Tibial nerve (tissue), 4 donors: ENCODE measurements at regions not wholly inside any gene's neighbourhood (a gene's known extent, or its start where the extent isn't known, plus 50 kb on each side); places are given as distances from the start of the nearest gene placed in this dataset.

Source experiments
- DNase-seq, 2 donors: peaks; one replicate each; pipeline ENCODE4 v3.0.0-alpha.2; 2019; ENCODE audit warnings: low spot score in 2 of 2
- H3K27ac ChIP-seq, 4 donors: fragments of 200-600 bp; sonication (generic) in 3 of 4; one replicate each; pipeline ENCODE4 v1.5.1; 2017 to 2019; ENCODE audit warnings: mild to moderate bottlenecking in 1 of 4
- H3K27me3 ChIP-seq, 2 donors: fragments of 200-600 bp; sonication (generic) in 1 of 2; one replicate each; pipeline versions ENCODE4 v1.5.1 to v1.6.0; 2017 to 2019
- H3K36me3 ChIP-seq, 3 donors: fragments of 200-600 bp; sonication (generic); one replicate each; pipeline ENCODE4 v1.5.1; 2018 to 2019
- H3K4me1 ChIP-seq, 4 donors: fragments of 200-600 bp; sonication (generic) in 3 of 4; one replicate each; pipeline ENCODE4 v1.5.1; 2017 to 2019
- H3K4me3 ChIP-seq, 4 donors: fragments of 200-600 bp; sonication (generic) in 3 of 4; one replicate each; pipeline ENCODE4 v1.5.1; 2017 to 2019; ENCODE audit warnings: mild to moderate bottlenecking in 1 of 4, moderate library complexity in 1 of 4
- H3K9me3 ChIP-seq, 4 donors: fragments of 200-600 bp; sonication (generic) in 3 of 4; one replicate each; pipeline ENCODE4 v1.5.1; 2017 to 2019
- EP300 ChIP-seq, 2 donors: sonication (generic); formaldehyde crosslinking; IDR thresholded peaks; one replicate each; pipeline ENCODE4 v1.6.1; 2017; ENCODE audit warnings: antibody characterized with exemption in 2 of 2, mild to moderate bottlenecking in 1 of 2
- POLR2A ChIP-seq, 2 donors: fragments of 450-650 bp; IDR thresholded peaks; one replicate each; pipeline ENCODE4 v1.6.1; 2017; ENCODE audit warnings: antibody characterized with exemption in 2 of 2, mild to moderate bottlenecking in 2 of 2, moderate library complexity in 2 of 2
- WGBS, 2 donors: methylation state at CpG; one replicate each; pipeline ENCODE4 v1.1.5; 2018; 5-methylcytosine and 5-hydroxymethylcytosine counted together
- TF ChIP-seq, protein P1 (sequence below), 5 experiments: fragments of 200-600 bp in 3 of 5; fragments of 450-650 bp in 2 of 5; sonication (generic) in 3 of 5; IDR thresholded peaks; one replicate each; pipeline ENCODE4 v1.5.1; 2016 to 2019; ENCODE audit warnings: antibody characterized with exemption in 5 of 5, mild to moderate bottlenecking in 3 of 5, moderate library complexity in 2 of 5

DNA sequence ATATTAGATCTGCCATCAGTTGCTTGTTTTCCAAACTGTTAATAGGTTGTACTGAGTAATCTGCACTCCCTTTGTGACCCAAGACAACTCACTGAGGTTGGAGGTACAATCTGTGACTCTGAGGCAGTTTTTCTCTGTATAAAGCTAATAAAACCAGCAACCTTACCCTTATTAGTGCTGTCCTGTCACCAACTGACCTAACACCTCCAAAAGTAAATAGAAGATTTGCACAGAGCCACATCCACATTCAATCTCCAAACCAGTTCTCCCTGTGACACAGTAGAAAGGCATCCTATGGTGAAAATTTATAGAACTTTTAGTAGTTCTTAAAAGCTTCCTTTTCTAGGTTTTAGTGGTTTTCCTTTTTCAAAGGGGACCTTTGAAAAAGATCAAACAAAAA is 140.4 kb upstream of the ADGRL2 start:
- Histone ChIP-seq H3K4me1 (no peaks in the 10 kb centered on the region), H3K36me3 (no peaks in the 10 kb centered on the region), H3K27me3 (no peaks in the 10 kb centered on the region), H3K4me3 (no peak overlapping the region), H3K27ac (no peak overlapping the region), H3K9me3 (no peaks in the 10 kb centered on the region)
- no peak for DNase-seq
- TF ChIP-seq, protein P1, sequence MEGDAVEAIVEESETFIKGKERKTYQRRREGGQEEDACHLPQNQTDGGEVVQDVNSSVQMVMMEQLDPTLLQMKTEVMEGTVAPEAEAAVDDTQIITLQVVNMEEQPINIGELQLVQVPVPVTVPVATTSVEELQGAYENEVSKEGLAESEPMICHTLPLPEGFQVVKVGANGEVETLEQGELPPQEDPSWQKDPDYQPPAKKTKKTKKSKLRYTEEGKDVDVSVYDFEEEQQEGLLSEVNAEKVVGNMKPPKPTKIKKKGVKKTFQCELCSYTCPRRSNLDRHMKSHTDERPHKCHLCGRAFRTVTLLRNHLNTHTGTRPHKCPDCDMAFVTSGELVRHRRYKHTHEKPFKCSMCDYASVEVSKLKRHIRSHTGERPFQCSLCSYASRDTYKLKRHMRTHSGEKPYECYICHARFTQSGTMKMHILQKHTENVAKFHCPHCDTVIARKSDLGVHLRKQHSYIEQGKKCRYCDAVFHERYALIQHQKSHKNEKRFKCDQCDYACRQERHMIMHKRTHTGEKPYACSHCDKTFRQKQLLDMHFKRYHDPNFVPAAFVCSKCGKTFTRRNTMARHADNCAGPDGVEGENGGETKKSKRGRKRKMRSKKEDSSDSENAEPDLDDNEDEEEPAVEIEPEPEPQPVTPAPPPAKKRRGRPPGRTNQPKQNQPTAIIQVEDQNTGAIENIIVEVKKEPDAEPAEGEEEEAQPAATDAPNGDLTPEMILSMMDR (IDR thresholded peaks at IDR 0.05) = no peak
- no peak for TF ChIP-seq EP300 (IDR thresholded peaks at IDR 0.05)

DNA sequence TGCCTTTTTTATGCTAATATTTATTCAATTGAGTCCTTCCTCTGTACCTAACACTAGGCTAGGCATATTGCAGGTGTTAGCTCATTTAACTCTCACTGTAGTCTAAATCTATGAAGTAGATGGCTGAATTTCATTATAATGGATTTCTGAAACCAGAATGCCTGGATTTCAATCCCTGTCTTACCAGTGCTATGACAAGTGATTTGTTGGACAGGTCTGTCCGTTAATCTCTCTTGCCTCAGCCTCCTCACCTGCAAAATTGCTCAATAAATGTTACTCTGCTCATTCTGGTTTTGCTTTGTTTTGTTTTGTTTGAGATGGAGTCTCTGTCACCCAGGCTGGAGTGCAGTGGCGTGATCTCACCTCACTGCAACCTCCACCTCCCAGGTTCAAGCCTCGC is 146.1 kb upstream of the ADGRL2 start:
- Histone ChIP-seq H3K4me1 (peaks cover 0 to 3% (median 0%) of the 10 kb centered on the region in 4 donors), H3K27ac (no peak overlapping the region), H3K27me3 (no peaks in the 10 kb centered on the region), H3K9me3 (no peaks in the 10 kb centered on the region), H3K4me3 (no peak overlapping the region), H3K36me3 (no peaks in the 10 kb centered on the region)
- 88 to 92% methylated on average over 3 of the region's 3 CpGs for WGBS, 2 donors
- no peak for DNase-seq
- TF ChIP-seq EP300 (IDR thresholded peaks at IDR 0.05) (no peak), POLR2A (IDR thresholded peaks at IDR 0.05) (no peak)
- TF ChIP-seq, protein P1 (IDR thresholded peaks at IDR 0.05) = no peak

DNA sequence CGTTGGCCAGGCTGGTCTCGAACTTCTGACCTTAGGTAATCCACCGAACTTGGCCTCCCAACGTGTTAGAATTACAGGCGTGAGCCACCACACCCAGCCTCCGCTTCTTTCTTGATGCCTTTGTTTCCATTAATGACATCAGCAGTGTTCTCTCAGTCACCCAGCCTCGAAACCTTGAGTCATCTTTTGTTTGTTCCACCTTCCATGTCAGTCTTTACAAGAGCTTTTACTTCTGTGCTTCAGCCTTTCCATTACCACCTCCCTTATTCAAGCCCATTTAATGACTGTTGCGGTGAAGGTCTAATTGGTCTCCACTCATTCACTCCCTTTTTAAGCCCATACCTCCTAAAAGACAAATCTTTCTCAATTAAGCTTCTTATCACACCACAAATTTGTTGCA is 146.6 kb upstream of the ADGRL2 start:
- Histone ChIP-seq H3K27ac (no peak overlapping the region), H3K27me3 (no peaks in the 10 kb centered on the region), H3K4me1 (peaks cover 0 to 3% (median 0%) of the 10 kb centered on the region in 4 donors), H3K36me3 (no peaks in the 10 kb centered on the region), H3K4me3 (no peak overlapping the region), H3K9me3 (no peaks in the 10 kb centered on the region)
- 77 to 92% methylated on average over 7 to 8 of the region's 8 CpGs for WGBS, 2 donors
- no peak for DNase-seq
- TF ChIP-seq, protein P1 (IDR thresholded peaks at IDR 0.05) = no peak
- TF ChIP-seq POLR2A (IDR thresholded peaks at IDR 0.05) (no peak), EP300 (IDR thresholded peaks at IDR 0.05) (no peak)

DNA sequence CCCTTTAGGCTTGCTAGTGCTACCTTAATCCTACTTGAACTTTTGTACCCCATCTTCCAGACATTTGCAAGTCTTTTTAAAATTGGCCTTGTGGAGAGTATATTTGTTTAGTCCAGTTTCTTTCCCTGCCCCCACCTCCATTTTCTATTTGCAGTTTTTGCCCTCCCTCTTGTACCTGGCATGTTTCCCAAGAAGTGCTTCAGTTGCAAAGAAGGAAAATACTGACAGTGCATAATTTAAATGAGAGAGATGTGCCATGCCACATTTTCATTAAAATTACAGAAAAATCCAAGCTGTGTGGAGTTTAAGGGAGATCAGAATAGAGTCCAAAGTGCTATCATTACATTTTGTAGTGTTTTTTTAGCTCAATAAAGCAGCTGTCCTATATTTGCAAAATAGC is 150.0 kb upstream of the ADGRL2 start:
- H3K36me3 ChIP-seq = no peaks in the 10 kb centered on the region
- peaks cover 0 to 3% (median 0%) of the 10 kb centered on the region in 4 donors for H3K4me1 ChIP-seq
- H3K9me3 ChIP-seq = no peaks in the 10 kb centered on the region
- DNase-seq = no peak
- H3K27me3 ChIP-seq = no peaks in the 10 kb centered on the region
- no peak overlapping the region for H3K4me3 ChIP-seq
- TF ChIP-seq, protein P1 (IDR thresholded peaks at IDR 0.05) = no peak
- TF ChIP-seq POLR2A (IDR thresholded peaks at IDR 0.05) (no peak), EP300 (IDR thresholded peaks at IDR 0.05) (no peak)
- no peak overlapping the region for H3K27ac ChIP-seq

DNA sequence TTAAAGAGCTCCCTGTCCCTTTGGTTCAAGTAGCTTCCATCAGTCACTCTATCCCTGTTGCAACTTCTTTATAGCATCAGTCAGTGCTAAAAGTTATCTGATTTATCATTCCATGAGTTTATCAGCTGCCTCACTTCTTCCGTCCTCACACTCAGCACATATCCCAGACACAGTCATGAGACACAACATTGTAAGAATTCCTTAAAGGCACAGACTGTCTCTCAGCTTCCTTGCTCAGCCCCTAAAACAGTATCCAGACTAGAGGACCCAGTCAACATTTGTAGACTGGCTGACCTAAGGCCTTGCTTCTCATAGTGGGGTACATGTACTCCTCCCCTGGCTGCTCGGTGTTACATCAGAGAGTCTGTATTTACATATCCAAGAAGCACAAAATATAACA is 164.9 kb upstream of the ADGRL2 start:
- no peak overlapping the region for H3K4me3 ChIP-seq
- WGBS, 2 donors = 85 to 88% methylated on average over 2 of the region's 2 CpGs
- H3K4me1 ChIP-seq = no peaks in the 10 kb centered on the region
- H3K9me3 ChIP-seq = no peaks in the 10 kb centered on the region
- TF ChIP-seq, protein P1 (IDR thresholded peaks at IDR 0.05) = no peak
- TF ChIP-seq EP300 (IDR thresholded peaks at IDR 0.05) (no peak), POLR2A (IDR thresholded peaks at IDR 0.05) (no peak)
- no peak overlapping the region for H3K27ac ChIP-seq
- H3K27me3 ChIP-seq = no peaks in the 10 kb centered on the region
- no peak for DNase-seq
- no peaks in the 10 kb centered on the region for H3K36me3 ChIP-seq
